ENCODE measurements at regions not wholly inside any gene's neighbourhood (a gene's known extent, or its start where the extent isn't known, plus 50 kb on each side); places are given as distances from the start of the nearest gene placed in this dataset. TPM values are rescaled to one million over a fixed set of nuclear protein-coding genes. Genes with fewer than 3 reads are reported as not detected.

GRCh38 chr2:144578099-144578498 lies 58.2 kb upstream of the ZEB2 start:
- DNase-seq (ENCODE audit: low read depth) = no peak
- H3K4me3 ChIP-seq (ENCODE audit: low read depth, low read length) = no peak overlapping the region
- no peak for TF ChIP-seq CTCF (IDR thresholded peaks at IDR 0.05; ENCODE audit: insufficient read depth, low read depth, low read length)

- DNase-seq (ENCODE audit: low read depth) = no peak
- no peak for TF ChIP-seq CTCF (IDR thresholded peaks at IDR 0.05; ENCODE audit: insufficient read depth, low read depth, low read length)
Measured at GRCh38 chr2:144572977-144573376, 53.1 kb upstream of the ZEB2 start.

GRCh38 chr2:144571770-144572169 lies 51.9 kb upstream of the ZEB2 start:
- no peak for DNase-seq (ENCODE audit: low read depth)
- no peak for TF ChIP-seq CTCF (IDR thresholded peaks at IDR 0.05; ENCODE audit: insufficient read depth, low read depth, low read length)
- H3K4me3 ChIP-seq (ENCODE audit: low read depth, low read length) = no peak overlapping the region

More at GRCh38 chr2:144572977-144573376, 53.1 kb upstream of the ZEB2 start:
- no peak overlapping the region for H3K4me3 ChIP-seq (ENCODE audit: low read depth, low read length)

DNA sequence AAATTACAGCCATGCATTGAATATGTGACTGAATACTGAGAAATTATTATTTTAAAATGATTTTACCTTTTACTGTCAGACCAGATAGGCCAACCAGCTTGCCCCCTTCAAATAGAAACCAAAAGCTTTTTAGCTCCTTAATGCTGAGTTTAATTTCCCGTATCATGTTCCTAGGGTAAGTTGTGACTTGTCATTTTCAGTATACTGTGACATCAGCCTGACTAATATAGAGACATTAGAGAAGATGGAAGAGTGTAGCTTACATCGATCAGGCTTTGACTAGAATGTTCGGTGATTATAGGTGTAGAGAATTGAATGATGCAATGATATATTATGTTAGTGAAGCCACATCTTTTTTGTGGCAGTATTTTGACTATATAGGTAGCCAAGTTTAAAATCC lies 50.6 kb upstream of the ZEB2 start:
- no peak for TF ChIP-seq CTCF (IDR thresholded peaks at IDR 0.05; ENCODE audit: insufficient read depth, low read depth, low read length)
- DNase-seq (ENCODE audit: low read depth) = no peak
- no peak overlapping the region for H3K4me3 ChIP-seq (ENCODE audit: low read depth, low read length)

Small RNA genes lying in the stretch of these regions (small RNA-seq; reads per million reads assigned to genes)
- gene RF00019 (not detected), gene RF01992 (not detected), gene RNA5SP106 (not detected), gene RNU6-692P (not detected), gene RNU6-715P (not detected), gene RNU7-2P (0.47 reads per million)
